MM.1S (cell line): ENCODE measurements at regions not wholly inside any gene's neighbourhood (a gene's known extent, or its start where the extent isn't known, plus 50 kb on each side); places are given as distances from the start of the nearest gene placed in this dataset.

Experiments used
- CTCF ChIP-seq: fragments of 300-600 bp; sonication (generic); IDR thresholded peaks from 2 replicates; pipeline ENCODE4 v1.5.1; 2016; ENCODE audit warnings: antibody characterized with exemption, low read length, mixed read lengths
- EZH2 ChIP-seq: fragments of 300-600 bp; sonication (generic); optimal IDR thresholded peaks from 2 replicates; pipeline ENCODE3; 2017; ENCODE audit warnings: low read depth, mild to moderate bottlenecking, antibody characterized with exemption, low read length, mixed read lengths

GRCh38 chr14:22391908-22392565 lies 197.0 kb downstream of the DAD1 start:
- TF ChIP-seq CTCF, result peak; percentile 47
- TF ChIP-seq EZH2, result no peak
